ENCODE measurements at regions not wholly inside any gene's neighbourhood (a gene's known extent, or its start where the extent isn't known, plus 50 kb on each side); places are given as distances from the start of the nearest gene placed in this dataset.

GRCh38 chr18:8946066-8946838, 156.2 kb upstream of the NDUFV2 start:
- TF ChIP-seq, protein P1, sequence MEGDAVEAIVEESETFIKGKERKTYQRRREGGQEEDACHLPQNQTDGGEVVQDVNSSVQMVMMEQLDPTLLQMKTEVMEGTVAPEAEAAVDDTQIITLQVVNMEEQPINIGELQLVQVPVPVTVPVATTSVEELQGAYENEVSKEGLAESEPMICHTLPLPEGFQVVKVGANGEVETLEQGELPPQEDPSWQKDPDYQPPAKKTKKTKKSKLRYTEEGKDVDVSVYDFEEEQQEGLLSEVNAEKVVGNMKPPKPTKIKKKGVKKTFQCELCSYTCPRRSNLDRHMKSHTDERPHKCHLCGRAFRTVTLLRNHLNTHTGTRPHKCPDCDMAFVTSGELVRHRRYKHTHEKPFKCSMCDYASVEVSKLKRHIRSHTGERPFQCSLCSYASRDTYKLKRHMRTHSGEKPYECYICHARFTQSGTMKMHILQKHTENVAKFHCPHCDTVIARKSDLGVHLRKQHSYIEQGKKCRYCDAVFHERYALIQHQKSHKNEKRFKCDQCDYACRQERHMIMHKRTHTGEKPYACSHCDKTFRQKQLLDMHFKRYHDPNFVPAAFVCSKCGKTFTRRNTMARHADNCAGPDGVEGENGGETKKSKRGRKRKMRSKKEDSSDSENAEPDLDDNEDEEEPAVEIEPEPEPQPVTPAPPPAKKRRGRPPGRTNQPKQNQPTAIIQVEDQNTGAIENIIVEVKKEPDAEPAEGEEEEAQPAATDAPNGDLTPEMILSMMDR (IDR thresholded peaks at IDR 0.05) = no peak
- TF ChIP-seq POLR2A (IDR thresholded peaks at IDR 0.05) = no peak
